ENCODE measurements at regions not wholly inside any gene's neighbourhood (a gene's known extent, or its start where the extent isn't known, plus 50 kb on each side); places are given as distances from the start of the nearest gene placed in this dataset.

- peak; percentile 70 for DNase-seq (ENCODE audit: low read depth)
Observed at GRCh38 chr4:137310593-137311490, 221.5 kb downstream of the PCDH18 start.

DNA sequence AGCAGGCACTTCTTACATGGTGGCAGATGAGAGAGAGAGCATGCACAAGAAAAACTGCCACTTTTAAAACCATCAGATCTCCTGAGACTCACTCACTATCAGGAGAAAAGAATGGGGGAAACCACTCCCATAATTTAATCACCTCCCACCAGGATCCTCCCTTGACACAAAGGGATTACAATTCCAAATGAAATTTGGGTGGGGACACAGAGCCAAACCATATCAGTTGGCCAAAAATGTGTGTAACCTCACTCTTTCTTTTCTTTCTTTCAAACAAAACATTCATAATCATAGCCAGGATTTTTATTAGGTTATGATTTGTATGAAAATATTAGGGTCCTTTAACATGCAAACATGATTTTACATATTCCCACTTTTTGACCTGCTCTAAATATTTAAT lies 222.1 kb downstream of the PCDH18 start:
- DNase-seq (ENCODE audit: low read depth) = no peak

DNA sequence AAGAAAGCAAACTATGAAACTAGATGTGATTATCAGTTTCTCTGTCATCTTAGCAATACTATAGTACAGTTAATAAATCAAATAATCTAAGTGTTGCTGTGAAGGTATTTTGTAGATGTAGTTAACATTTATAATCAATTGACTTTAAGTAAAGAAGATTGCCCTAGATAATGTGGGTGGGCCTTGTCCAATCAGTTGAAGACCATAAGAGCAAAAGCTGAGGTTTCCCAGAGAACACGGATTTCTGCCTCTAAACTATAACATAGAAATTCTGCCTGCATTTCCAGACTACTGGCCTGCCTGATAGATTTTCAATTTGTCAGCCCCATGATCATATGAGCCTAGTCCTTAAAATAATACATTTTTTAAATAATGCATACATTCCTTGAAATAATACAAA lies 222.9 kb downstream of the PCDH18 start:
- DNase-seq (ENCODE audit: low read depth) = no peak

GRCh38 chr4:137307806-137308205 lies 224.5 kb downstream of the PCDH18 start:
- no peak for DNase-seq (ENCODE audit: low read depth)

DNA sequence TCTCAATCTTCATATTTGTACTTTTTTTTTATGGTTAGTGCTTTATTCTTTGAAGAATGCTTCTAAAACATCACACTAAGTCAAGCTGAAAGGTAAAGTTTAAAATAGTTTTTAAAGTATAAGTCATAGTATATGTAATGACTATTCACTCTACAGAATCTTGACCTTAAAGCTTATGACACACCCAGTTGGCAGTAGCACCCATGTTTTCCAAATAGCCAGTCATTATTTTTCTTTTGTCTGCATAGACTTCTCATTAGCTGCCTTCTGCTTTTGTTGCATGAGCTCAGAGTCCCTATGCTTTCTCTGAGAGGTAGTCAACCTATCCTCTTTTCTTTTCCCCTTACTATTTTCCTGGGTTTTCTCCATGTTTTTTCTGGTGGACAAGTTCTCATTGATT lies 231.5 kb downstream of the PCDH18 start:
- DNase-seq (ENCODE audit: low read depth) = no peak

- no peak for DNase-seq (ENCODE audit: low read depth)
Observed at GRCh38 chr4:137299281-137299680, 233.0 kb downstream of the PCDH18 start.

GRCh38 chr4:137293281-137293680 lies 239.0 kb downstream of the PCDH18 start:
- no peak for DNase-seq (ENCODE audit: low read depth)

DNA sequence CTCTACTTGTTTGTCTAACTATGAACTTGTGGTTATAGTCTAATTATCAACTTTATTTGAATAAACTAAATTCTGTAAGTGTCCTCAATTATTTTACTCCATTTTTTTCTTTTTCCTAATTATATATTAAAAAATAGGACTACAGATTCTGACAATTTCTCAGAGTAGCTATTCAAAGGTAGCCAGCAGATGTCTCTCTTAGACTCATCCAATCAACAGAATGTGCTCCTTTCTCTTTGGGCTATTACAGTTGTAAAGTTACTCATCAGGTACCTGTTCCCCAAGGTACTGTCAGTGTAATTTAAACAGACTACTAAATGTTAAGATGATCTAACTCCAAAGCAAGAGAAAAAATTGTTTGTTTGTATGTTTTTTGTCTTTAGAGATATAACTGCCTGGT lies 248.6 kb downstream of the PCDH18 start:
- DNase-seq (ENCODE audit: low read depth) = no peak

- no peak for DNase-seq (ENCODE audit: low read depth)
Observed at GRCh38 chr4:137278431-137278830, 253.9 kb downstream of the PCDH18 start.

GRCh38 chr4:137274404-137274803 lies 257.9 kb downstream of the PCDH18 start:
- DNase-seq (ENCODE audit: low read depth) = peak; percentile 6

- peak; percentile 22 for DNase-seq (ENCODE audit: low read depth)
Observed at GRCh38 chr4:137267024-137267423, 265.3 kb downstream of the PCDH18 start.

DNA sequence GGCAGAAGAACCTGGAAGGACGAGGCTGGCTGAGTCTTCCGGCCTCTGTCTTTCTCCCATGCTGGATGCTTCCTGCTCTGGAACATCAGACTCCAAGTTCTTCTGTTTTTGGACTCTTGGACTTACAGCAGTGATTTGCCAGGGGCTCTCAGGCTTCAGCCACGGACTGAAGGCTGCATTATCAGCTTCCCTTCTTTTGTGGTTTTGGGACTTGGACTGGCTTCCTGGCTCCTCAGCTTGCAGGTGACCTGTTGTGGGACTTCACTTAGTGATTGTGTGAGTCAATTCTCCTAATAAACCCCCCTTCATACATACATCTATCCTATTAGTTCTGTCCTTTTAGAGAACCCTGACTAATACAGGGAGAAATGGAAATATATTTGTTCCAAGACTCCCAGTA lies 265.8 kb downstream of the PCDH18 start:
- no peak for DNase-seq (ENCODE audit: low read depth)

DNA sequence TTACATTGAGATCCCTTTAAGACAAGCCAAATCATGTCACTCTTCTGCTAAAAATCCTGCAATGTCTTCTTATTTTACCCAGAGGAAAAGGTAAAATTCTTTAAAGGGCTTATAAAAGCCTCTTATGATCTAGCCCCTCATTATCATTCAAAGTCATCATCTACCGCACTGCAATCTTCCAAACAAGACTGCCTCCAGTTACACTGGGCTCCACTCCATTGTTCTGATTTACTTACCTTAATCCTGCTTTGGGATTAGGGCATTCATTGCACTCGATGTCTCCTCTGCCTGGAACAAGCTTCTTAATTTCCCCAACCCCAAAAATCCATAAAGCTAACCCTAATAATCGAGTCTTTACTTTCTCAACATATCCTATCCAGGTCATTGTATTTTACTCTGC lies 269.1 kb downstream of the PCDH18 start:
- DNase-seq (ENCODE audit: low read depth) = no peak

DNA sequence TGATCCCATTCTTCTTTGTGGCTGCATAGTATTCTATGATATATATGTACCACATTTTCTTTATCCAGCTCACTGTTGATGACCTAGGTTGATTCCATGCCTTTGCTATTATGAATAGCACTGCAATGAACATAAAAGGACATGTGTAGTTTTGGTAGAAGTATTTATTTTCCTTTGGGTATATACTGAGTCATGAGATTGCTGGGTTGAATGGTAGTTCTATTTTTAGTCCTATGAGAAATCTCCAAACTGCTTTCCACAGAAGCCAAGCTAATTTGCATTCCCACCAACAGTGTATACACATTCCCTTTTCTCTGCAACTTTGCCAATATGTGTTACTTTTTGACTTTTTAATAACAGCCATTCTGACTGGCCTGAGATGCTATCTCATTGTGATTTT lies 278.3 kb downstream of the PCDH18 start:
- DNase-seq (ENCODE audit: low read depth) = peak; percentile 50

DNA sequence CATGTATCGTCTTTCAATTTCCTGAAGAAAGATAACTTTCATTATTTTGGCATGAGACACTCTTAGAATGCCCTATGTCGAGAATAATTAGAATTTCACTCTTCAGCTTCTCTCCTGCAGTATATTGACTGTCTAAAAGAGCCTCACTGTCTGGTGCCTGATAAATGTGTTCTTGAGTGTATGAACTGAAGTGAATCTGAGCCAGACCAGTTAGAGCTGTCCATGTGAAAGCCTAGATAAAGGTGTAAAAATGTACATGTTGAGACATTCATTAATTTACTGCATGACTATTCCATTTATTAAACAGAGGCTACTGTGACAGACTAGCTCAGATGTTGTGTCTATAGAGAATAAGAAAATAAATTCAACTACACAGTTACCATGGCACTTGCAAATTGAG lies 283.2 kb downstream of the PCDH18 start:
- DNase-seq (ENCODE audit: low read depth) = no peak

DNA sequence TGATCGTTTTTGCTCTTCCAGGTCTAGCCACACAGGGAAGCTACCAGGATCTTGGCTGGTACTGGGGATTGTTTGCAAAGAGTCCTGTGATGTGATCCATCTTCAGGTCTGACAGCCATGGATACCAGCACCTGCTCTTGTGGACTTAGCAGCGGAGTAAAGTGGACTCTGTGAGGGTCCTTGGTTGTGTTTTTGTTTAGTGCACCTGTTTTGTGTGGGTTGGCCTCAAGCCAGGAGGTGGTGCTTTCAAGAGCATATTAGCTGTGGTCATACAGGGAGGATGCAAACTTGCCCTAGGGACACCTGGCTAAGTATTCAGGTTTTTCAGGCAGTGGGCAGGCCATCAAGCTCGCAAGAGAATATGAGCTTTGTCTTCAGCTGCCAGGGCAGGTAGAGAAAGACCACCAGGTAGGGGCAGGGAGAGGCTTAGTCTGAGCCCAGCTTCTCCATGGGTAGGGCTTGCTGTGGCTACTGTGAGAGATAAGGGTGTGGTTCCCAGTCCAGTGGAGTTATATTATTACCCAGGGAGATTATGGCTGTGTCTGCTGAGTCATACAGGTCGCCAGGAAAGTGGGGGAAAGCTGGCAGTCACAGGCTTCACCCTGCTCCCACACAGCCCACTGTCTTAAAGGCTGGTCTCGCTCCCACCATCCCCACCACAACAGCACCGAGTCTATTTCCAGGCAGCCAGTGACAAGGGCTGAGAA lies 293.7 kb downstream of the PCDH18 start:
- no peak for DNase-seq (ENCODE audit: low read depth)

DNA sequence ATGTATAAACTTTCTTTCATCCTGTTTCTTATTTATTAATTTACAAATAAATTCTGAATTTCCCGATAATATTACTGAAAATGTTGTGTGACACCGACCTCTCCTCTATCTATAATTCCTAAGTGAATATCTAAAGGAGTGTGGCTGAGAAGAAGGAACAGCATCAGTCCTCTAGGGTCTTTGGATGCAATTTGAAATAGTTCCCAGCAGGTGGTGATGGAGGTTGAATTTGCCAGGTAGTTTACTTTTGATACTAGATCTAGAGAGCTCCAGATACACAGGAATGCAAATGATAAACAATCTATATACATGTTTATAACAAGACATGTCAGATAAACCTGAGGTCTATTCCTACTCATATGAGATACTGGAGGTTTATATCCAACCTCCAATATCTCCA lies 305.4 kb downstream of the PCDH18 start:
- DNase-seq (ENCODE audit: low read depth) = no peak

DNA sequence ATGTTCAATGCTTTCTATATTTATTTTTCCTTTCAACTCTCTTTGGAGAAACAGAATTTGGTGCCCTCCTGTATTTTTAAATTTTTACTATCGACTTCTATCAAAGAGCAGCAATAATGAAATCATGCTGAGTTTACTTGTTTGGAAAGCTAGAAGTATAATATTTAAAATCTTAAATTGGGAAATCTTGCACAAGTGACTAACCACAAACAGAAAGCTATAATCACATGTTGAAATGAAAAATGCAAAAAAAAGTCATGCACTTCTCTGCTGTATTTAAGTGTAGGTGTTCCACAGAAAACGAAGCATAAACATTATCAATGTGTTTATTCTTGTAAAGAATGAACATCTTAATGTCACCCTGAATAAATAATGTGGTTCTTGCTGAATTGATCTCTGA lies 306.1 kb downstream of the PCDH18 start:
- DNase-seq (ENCODE audit: low read depth) = no peak

DNA sequence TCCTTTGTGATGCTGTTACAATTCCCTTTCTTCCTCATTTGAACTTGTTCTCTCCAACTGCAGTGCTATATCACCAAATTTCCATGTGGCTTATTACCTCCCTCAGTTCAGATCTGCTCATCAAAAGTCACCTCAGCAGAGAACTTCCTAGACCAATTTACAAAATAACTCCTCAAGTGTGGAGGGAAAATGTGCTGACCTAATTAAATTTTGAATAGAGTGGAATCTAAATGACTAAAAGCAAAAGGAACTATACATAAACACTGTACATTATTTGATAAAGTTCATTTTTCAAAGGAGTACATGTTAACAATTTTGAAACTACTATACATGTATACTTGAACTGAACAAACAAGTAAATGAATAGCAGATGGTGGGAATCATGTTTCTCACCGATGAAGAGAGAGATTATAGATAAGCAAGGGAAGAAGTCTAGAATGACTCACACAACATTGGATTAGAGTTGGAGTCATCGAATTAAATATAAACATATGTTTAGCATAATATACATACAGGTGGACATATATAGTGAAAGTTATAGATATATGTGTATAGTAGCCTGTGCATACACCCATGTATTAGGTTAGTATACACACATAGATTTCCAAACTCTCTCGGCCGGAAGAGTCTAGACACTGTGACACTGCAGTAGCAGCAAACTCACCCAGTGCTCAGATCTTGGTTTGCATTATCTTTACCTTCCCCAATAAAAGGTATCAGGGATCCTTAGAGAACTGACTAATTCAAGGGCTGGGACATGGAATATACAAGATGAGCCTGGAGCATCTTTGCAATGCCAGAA lies 318.7 kb downstream of the PCDH18 start:
- peak; percentile 24 for DNase-seq (ENCODE audit: low read depth)

DNA sequence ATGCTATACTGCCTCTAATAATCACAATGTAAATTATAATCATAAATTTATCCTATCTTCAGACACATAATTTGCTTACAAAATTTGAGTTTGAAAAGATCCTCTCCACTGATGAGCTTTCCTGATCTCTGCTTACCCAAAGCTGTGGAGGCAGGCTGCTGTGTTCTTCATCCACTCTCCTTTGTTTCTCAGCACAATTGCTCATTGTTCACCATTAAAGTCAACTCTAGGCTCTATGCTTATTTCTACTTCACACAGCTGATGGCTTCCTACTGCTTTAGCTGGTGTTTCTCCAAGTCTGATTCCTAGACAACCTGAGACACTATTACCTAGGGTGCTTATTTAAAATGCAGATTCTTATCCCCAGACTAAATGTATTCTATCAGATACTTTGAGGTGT lies 319.7 kb downstream of the PCDH18 start:
- DNase-seq (ENCODE audit: low read depth) = no peak

GRCh38 chr4:137209240-137209639 lies 323.1 kb downstream of the PCDH18 start:
- DNase-seq (ENCODE audit: low read depth) = no peak

DNA sequence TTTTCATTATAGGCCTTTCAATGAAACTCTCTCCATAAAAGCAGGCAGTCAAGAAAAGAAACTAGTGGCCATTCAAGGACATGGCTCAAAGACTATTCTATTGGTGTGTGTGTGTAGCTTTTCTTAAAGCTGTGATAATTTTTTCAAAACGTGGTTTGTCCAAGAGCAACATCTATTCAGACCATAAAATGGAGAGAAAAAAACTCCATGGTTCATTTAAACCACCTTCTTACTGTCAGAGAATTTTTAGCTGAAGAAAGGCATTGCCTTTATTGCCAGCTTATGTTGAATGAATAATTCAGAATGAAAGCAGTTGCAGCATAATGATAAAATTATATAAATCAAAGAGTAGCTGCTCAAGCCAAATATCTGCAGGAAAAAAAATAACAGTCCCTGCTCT lies 325.5 kb downstream of the PCDH18 start:
- DNase-seq (ENCODE audit: low read depth) = no peak

- peak; percentile 65 for DNase-seq (ENCODE audit: low read depth)
Observed at GRCh38 chr4:137203601-137204000, 328.7 kb downstream of the PCDH18 start.

Measured in non-pigmented ciliary epithelial cell (primary cell).